Peyer's patch (tissue), 4 donors: ENCODE measurements at regions not wholly inside any gene's neighbourhood (a gene's known extent, or its start where the extent isn't known, plus 50 kb on each side); places are given as distances from the start of the nearest gene placed in this dataset.
"Not testable (repeated sequence)": the region's sequence is repeated elsewhere in the genome, so short reads cannot be mapped to it uniquely, and the experiment has no call there.

Source experiments
- POLR2A ChIP-seq, 2 donors: fragments of 450-650 bp; IDR thresholded peaks; one replicate each; pipeline ENCODE4 v1.5.1; 2017; ENCODE audit warnings: antibody characterized with exemption in 2 of 2, mild to moderate bottlenecking in 2 of 2, moderate library complexity in 2 of 2
- TF ChIP-seq, protein P1 (sequence below), 6 experiments: fragments of 450-650 bp in 4 of 6; fragments of 200-600 bp in 2 of 6; sonication (generic) in 1 of 6; IDR thresholded peaks; one replicate each; pipeline ENCODE4 v1.5.1; 2017 to 2019; ENCODE audit warnings: antibody characterized with exemption in 6 of 6, mild to moderate bottlenecking in 3 of 6, moderate library complexity in 1 of 6

GRCh38 chr11:29142573-29142972, 874.3 kb downstream of the KCNA4 start:
- TF ChIP-seq, protein P1, sequence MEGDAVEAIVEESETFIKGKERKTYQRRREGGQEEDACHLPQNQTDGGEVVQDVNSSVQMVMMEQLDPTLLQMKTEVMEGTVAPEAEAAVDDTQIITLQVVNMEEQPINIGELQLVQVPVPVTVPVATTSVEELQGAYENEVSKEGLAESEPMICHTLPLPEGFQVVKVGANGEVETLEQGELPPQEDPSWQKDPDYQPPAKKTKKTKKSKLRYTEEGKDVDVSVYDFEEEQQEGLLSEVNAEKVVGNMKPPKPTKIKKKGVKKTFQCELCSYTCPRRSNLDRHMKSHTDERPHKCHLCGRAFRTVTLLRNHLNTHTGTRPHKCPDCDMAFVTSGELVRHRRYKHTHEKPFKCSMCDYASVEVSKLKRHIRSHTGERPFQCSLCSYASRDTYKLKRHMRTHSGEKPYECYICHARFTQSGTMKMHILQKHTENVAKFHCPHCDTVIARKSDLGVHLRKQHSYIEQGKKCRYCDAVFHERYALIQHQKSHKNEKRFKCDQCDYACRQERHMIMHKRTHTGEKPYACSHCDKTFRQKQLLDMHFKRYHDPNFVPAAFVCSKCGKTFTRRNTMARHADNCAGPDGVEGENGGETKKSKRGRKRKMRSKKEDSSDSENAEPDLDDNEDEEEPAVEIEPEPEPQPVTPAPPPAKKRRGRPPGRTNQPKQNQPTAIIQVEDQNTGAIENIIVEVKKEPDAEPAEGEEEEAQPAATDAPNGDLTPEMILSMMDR (IDR thresholded peaks at IDR 0.05) = not testable (repeated sequence)
- not testable (repeated sequence) for TF ChIP-seq POLR2A (IDR thresholded peaks at IDR 0.05)
